IMR-90 (cell line): ENCODE measurements at regions not wholly inside any gene's neighbourhood (a gene's known extent, or its start where the extent isn't known, plus 50 kb on each side); places are given as distances from the start of the nearest gene placed in this dataset.

Source experiments
- BHLHE40 ChIP-seq: fragments of 150-350 bp; IDR thresholded peaks from 2 replicates; pipeline ENCODE4 v1.6.1; 2016; ENCODE audit warnings: mild to moderate bottlenecking, low read depth, low read length
- CEBPB ChIP-seq: IDR thresholded peaks from 2 replicates; pipeline ENCODE4 v1.6.1; 2012; ENCODE audit warnings: low read depth, low read length, improper control_type of control experiment
- FOS ChIP-seq: fragments of 150-350 bp; IDR thresholded peaks from 2 replicates; pipeline ENCODE4 v1.6.1; 2016; ENCODE audit warnings: low read depth, low read length
- MAFK ChIP-seq: IDR thresholded peaks from 2 replicates; pipeline ENCODE4 v1.6.1; 2012; ENCODE audit warnings: low read depth, low read length, improper control_type of control experiment
- MXI1 ChIP-seq: IDR thresholded peaks from 2 replicates; pipeline ENCODE4 v1.6.1; 2012; ENCODE audit warnings: low read depth, mild to moderate bottlenecking, low read length, moderate library complexity, borderline replicate concordance
- NFE2L2 ChIP-seq: fragments of 150-350 bp; IDR thresholded peaks from 2 replicates; pipeline ENCODE4 v1.6.1; 2016; ENCODE audit warnings: low read depth, mild to moderate bottlenecking, low read length
- POLR2A ChIP-seq: IDR thresholded peaks from 2 replicates; pipeline ENCODE4 v1.6.1; 2012; ENCODE audit warnings: mild to moderate bottlenecking, low read depth, low read length
- RAD21 ChIP-seq: IDR thresholded peaks from 2 replicates; pipeline ENCODE4 v1.6.1; 2012; ENCODE audit warnings: low read length, improper control_type of control experiment
- RCOR1 ChIP-seq: IDR thresholded peaks from 2 replicates; pipeline ENCODE4 v1.6.1; 2012; ENCODE audit warnings: mild to moderate bottlenecking, low read length, improper control_type of control experiment; ENCODE audit not compliant: insufficient replicate concordance
- RFX5 ChIP-seq: IDR thresholded peaks from 2 replicates; pipeline ENCODE4 v1.8.0; 2012; ENCODE audit warnings: low read depth, mild to moderate bottlenecking, low read length, moderate library complexity
- USF2 ChIP-seq: fragments of 150-350 bp; IDR thresholded peaks from 2 replicates; pipeline ENCODE4 v1.6.1; 2017; ENCODE audit warnings: mild to moderate bottlenecking, antibody characterized with exemption, low read length, low read depth
- TF ChIP-seq, protein P1 (sequence below): conservative IDR thresholded peaks from 2 replicates; pipeline ENCODE4 v1.5.1; 2012; ENCODE audit warnings: mild to moderate bottlenecking, low read depth, low read length, improper control_type of control experiment
- TF ChIP-seq, protein P2 (sequence below): fragments of 150-350 bp; IDR thresholded peaks from 2 replicates; pipeline ENCODE4 v1.6.1; 2016; ENCODE audit warnings: low read depth, mild to moderate bottlenecking, low read length, moderate library complexity, borderline replicate concordance

GRCh38 chr20:6504826-6505225 lies 262.7 kb upstream of the BMP2 start:
- TF ChIP-seq, protein P1, sequence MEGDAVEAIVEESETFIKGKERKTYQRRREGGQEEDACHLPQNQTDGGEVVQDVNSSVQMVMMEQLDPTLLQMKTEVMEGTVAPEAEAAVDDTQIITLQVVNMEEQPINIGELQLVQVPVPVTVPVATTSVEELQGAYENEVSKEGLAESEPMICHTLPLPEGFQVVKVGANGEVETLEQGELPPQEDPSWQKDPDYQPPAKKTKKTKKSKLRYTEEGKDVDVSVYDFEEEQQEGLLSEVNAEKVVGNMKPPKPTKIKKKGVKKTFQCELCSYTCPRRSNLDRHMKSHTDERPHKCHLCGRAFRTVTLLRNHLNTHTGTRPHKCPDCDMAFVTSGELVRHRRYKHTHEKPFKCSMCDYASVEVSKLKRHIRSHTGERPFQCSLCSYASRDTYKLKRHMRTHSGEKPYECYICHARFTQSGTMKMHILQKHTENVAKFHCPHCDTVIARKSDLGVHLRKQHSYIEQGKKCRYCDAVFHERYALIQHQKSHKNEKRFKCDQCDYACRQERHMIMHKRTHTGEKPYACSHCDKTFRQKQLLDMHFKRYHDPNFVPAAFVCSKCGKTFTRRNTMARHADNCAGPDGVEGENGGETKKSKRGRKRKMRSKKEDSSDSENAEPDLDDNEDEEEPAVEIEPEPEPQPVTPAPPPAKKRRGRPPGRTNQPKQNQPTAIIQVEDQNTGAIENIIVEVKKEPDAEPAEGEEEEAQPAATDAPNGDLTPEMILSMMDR = no peak
- TF ChIP-seq, protein P2, sequence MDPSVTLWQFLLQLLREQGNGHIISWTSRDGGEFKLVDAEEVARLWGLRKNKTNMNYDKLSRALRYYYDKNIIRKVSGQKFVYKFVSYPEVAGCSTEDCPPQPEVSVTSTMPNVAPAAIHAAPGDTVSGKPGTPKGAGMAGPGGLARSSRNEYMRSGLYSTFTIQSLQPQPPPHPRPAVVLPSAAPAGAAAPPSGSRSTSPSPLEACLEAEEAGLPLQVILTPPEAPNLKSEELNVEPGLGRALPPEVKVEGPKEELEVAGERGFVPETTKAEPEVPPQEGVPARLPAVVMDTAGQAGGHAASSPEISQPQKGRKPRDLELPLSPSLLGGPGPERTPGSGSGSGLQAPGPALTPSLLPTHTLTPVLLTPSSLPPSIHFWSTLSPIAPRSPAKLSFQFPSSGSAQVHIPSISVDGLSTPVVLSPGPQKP = no peak
- TF ChIP-seq RFX5 = no peak
- no peak for TF ChIP-seq MAFK
- no peak for TF ChIP-seq USF2
- TF ChIP-seq POLR2A = no peak
- no peak for TF ChIP-seq RCOR1
- TF ChIP-seq FOS = no peak
- TF ChIP-seq RAD21 = no peak
- no peak for TF ChIP-seq BHLHE40
- TF ChIP-seq NFE2L2 = no peak
- no peak for TF ChIP-seq CEBPB
- no peak for TF ChIP-seq MXI1
